Skin epidermis (tissue), 12 donors: ENCODE measurements at regions not wholly inside any gene's neighbourhood (a gene's known extent, or its start where the extent isn't known, plus 50 kb on each side); places are given as distances from the start of the nearest gene placed in this dataset.
"Not testable (repeated sequence)": the region's sequence is repeated elsewhere in the genome, so short reads cannot be mapped to it uniquely, and the experiment has no call there.

Experiments used
- H3K27ac ChIP-seq, 21 experiments: fragments of 200-600 bp; sonication (generic) in 11 of 21; one replicate each; pipeline ENCODE4 v1.5.0; 2020; ENCODE audit warnings: mild to moderate bottlenecking in 3 of 21, inconsistent platforms in 2 of 21, moderate library complexity in 2 of 21
- H3K4me3 ChIP-seq, 7 experiments: fragments of 200-600 bp; sonication (generic) in 2 of 7; one replicate each; pipeline ENCODE4 v1.5.0; 2020; ENCODE audit warnings: inconsistent platforms in 2 of 7, mild to moderate bottlenecking in 2 of 7, moderate library complexity in 1 of 7

GRCh38 chr10:9885761-9886160 is 1131.9 kb upstream of the CELF2 start:
- no peak overlapping the region for H3K4me3 ChIP-seq
- H3K27ac ChIP-seq = no peak overlapping the region

DNA sequence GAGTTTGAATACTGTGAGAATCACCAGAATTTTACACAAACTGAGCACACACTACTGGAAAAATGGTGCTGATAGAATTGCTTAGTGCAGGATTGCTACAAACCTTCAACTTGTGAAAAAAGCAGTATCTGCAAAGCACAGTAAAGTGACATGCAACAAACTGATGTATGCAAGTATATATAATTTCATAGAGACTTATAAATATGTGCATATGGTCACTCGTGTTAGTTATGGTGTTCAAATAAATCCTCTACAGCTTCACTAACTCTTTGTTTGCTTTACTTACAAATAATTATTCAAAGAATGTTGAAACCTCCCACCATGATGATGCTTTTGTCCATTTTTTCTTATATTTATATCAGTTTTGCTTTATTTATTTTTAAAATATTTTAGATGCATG is 1130.9 kb upstream of the CELF2 start:
- H3K27ac ChIP-seq = no peak overlapping the region

DNA sequence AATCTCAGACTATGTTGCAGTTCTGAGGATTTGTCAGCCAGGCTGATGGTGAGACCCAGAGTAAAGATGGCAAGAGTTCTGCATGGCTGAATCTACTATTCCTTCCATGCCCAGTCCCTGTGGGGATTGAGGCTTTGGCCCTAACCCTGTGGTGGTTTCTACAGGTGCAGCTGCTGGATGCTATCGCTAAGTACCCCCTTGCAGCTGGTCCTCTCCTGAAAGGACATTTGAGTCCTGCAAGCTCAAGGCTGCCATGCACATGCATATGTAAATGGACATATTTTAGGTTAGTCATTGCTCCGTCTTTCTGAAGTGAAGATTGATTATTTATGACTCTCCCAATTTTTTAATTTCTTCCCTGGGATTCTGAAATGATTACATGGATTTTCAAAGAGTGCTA is 1122.2 kb upstream of the CELF2 start:
- Histone ChIP-seq H3K4me3 (no peak overlapping the region), H3K27ac (no peak overlapping the region)

More for the DNA sequence above, 1130.9 kb upstream of the CELF2 start:
- no peak overlapping the region for H3K4me3 ChIP-seq

DNA sequence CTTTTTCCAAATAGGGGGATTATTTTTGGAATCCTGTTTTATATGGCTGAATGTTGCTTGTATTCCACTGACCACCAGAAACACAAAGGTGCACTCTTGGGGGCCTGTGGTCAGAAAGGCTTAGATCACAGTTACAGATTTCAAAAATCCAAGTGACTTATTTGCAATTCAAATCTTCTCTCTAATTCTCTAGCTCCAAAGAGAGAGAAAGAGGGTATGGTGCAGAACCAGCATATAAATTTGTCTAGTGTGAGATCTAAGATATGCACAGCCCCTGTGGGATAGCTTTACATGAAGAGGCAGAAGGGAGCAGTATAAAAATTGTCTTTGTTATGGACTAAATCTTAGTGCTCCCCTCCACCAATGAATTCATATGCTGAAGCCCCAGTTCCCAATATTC is 1121.7 kb upstream of the CELF2 start:
- Histone ChIP-seq H3K4me3 (no peak overlapping the region), H3K27ac (no peak overlapping the region)

DNA sequence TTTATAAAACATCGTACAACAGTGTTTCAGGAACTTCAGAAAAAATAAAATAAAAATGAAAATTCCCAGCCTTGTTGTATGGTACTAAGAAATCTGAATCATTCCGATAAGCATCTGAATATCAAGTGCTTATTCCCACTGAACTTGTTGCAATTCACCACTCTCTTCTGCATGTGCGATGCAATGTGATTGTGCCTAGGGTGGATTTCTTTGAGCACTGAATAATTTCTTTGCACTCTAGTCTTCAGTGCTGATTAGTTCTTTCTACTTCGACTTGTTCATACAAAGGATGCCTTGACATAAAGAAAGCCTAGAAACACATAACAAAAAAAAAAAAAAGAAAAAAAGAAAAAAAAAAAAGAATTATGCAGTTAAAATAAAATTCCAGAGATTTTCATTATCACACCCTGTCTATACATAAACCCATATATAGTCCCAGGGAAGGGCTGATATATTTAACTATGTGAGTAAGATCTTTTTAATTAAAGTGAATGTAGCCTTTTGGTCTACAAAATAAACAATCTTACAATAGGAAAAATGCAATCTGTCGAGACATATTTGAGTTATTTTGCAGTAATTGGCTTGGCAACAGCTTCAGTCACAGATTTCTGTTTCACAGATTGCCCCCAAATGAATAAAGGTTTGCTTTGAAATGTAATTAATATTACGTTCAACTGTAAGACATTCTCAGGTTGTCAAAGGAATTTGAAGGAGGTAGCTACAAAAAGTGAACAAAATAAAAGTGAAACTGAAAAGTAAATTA is 1118.9 kb upstream of the CELF2 start:
- H3K4me3 ChIP-seq = no peak overlapping the region
- no peak overlapping the region for H3K27ac ChIP-seq

DNA sequence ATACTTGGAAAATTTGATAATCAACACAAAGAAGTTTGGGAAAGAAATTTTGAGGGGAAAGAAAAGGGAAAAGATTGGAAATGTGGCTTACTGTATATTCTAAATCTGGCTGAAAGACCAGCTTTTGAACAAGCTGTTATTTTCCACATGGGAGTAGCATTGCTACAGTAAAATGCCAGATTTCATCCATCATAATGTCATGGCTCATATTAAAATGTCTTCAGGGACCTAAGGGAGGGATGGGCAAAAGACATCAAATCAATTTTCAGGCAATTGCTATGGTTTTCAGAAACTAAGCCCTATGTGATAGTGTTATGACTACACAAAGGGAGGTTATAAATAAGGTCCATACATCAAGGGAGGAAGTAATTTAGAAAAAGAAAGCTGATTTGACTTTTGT is 1116.9 kb upstream of the CELF2 start:
- Histone ChIP-seq H3K4me3 (no peak overlapping the region), H3K27ac (no peak overlapping the region)

DNA sequence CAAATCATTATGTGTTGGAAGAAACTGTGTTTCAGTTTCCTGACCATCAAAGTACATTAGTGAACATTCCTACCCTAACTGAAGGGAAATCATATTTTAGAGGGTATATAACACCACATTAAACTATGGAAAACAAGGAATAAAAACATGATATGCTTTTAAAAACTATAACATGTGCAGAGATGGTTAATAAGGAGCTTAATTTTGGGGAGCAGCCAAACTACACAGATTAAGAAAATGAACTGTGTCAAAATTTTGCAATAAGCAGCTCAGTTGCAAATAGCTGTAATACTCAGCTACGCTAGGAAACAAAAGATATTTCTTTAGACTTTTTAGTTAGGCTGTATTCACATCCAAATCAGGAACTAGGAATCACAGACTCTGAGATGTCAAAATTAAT is 1115.7 kb upstream of the CELF2 start:
- no peak overlapping the region for H3K4me3 ChIP-seq
- H3K27ac ChIP-seq = no peak overlapping the region

DNA sequence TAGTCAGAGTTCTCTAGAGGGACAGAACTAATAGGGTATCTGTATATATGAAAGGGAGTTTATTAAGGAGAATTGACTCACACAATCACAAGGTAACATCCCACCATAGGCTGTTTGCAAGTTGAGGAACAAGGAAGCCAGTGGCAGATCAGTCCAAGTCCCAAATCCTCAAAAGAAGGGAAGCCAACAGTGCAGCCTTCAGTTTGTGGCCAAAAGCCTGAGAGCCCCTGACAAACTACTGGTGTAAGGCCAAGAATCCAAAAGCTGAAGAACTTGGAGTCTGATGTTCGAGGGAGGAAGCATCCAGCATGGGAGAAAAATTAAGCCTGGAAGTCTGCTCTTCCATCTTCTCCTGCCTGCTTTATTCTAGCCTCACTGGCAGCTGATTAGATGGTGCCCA is 1107.2 kb upstream of the CELF2 start:
- Histone ChIP-seq H3K4me3 (no peak overlapping the region), H3K27ac (no peak overlapping the region)

DNA sequence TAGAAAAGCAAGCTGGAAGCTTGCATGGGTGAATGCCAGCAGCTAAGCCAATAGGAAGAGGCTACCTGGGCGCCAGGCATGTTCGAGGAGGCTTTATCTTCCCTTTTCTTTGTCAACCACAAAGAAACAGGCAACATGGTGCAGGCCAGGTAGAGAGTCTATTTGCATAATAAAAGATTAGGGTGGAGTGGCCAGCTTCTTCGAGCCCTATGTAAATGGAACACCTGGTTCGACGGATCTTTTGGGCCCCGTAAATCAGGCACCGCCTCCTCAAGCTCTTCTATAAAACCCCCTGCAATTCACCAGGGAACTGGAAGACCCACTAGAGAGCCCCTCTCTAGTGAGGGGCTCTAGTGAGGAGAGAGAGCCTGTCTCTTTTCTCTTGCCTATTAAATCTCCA is 1106.2 kb upstream of the CELF2 start:
- no peak overlapping the region for H3K27ac ChIP-seq

DNA sequence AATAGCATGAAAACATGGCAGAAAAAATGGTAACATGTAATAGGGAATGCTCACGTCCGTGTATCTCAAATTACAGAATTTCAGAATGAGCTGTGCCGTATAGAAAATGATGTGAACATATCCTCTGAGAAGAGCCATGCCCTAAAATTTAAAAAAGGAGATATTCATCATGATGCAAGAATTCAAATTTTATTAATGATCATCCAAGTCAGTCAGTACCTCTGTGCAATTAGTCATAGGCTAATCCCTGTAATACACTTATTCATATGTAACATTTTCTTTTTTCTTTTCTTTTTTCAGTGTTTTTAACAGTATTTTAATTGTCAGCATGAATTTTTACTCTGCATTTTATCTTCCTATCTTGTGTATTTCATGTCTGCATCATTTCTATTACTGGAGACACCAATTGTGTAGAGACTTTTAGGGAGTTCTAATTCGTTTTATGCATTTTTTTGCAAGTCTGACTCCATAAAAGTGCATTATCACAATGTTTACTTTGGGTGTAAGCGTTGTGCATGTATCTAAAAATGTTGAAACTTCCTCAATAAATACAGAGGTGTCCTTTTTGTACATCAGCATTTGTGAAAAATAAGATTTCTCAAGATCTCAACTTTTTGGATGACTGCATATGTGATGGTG is 1103.7 kb upstream of the CELF2 start:
- Histone ChIP-seq H3K27ac (no peak overlapping the region), H3K4me3 (no peak overlapping the region)

More for the DNA sequence above, 1106.2 kb upstream of the CELF2 start:
- no peak overlapping the region for H3K4me3 ChIP-seq

- no peak overlapping the region for H3K4me3 ChIP-seq
- H3K27ac ChIP-seq = no peak overlapping the region
Observed at GRCh38 chr10:9921544-9921943, 1096.1 kb upstream of the CELF2 start.

GRCh38 chr10:9922126-9922870 is 1095.4 kb upstream of the CELF2 start:
- no peak overlapping the region for H3K4me3 ChIP-seq
- H3K27ac ChIP-seq = no peak overlapping the region

DNA sequence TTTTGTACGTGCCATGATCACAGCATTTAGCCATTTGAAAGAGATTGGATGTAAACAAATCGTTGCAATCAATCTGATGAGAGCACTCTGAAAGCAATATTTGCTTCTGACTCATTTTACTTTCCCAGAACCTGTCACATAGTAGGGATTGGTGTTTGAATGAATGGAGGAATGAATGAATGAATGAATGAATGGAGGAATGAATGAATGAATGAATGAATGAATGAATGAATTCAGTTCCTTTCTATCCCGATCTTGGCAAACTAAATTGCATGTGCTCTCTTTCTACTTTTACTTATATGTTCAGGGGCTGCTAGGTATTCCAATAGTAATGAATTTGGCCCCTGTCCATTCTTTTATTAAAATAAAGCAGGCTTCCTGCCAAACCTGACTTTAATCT is 1091.7 kb upstream of the CELF2 start:
- Histone ChIP-seq H3K27ac (no peak overlapping the region), H3K4me3 (no peak overlapping the region)

DNA sequence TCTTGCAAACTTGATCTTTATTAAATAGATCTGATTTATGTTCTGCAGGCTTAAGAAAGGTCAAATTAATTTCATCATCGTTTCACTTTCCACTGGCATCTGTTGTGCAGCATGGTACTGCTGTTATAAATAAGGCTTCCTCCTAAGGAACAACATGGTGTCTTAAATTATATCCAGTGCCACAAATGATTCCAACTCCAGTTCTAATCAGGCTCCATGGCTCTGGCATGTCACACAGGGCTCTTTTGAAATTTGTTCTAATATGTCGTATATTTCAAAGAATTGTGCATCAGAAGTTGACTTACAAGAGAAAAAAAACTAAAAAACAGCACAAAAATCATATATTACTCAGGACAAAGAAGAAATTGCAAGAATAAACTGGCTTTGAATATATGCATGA is 1090.8 kb upstream of the CELF2 start:
- no peak overlapping the region for H3K4me3 ChIP-seq
- H3K27ac ChIP-seq = no peak overlapping the region

DNA sequence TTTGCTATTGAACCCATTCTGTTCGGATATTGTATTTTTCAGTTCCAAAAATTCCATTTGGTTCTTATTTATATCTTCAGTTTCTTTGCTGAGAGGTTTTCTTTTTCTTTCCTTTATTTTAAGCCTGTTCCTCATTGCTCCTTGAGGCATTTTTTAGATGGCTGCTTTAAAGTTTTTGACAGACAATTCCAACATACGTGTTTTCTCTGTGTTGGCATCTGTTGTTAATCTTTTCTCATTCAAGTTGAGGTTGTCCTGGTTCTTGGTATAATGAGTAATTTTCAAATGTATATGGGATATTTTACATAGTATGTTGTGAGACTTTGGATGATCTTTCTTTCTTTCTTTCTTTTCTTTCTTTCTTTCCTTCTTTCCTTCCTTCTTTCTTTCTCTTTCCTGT is 1078.0 kb upstream of the CELF2 start:
- H3K4me3 ChIP-seq = no peak overlapping the region

DNA sequence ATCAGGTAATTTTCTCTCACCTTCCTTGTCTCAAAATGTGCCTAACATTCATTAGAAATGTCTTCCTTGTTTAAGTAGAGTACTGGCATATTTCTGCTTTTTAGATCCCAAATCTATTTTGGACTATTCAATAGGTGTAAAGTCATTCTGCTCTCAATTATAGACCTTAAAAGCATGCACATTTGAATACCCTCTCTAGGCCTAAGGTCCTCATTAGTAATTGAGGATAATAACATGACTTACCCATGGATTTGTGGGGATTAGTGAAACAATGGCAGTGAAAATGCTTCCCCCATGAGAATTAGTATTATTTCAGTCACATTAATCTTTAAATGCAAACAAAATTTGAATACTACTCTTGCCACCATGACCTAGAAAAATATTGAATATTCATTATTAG is 1073.0 kb upstream of the CELF2 start:
- Histone ChIP-seq H3K4me3 (no peak overlapping the region), H3K27ac (no peak overlapping the region)

More for the DNA sequence above, 1078.0 kb upstream of the CELF2 start:
- no peak overlapping the region for H3K27ac ChIP-seq

DNA sequence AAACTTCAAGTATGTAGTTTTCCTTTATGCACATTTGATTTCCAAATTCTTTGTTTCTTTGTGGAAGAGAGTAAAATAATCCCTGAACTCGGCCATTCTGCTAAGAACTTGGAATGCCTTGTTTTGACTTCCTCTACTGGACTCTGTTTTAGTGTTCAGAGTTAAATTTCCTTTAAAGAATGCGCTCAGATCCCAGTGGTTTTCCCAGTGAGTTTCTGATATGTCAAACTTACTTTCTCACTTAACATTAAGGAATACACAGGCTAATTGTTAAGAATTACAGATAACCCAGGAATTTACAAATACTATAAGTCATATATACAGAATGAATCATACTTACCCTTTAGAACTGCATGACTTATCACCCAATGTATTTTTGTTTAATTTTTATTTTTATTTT is 1067.6 kb upstream of the CELF2 start:
- Histone ChIP-seq H3K4me3 (no peak overlapping the region), H3K27ac (no peak overlapping the region)

GRCh38 chr10:9951481-9952257 is 1066.0 kb upstream of the CELF2 start:
- no peak overlapping the region for H3K27ac ChIP-seq

DNA sequence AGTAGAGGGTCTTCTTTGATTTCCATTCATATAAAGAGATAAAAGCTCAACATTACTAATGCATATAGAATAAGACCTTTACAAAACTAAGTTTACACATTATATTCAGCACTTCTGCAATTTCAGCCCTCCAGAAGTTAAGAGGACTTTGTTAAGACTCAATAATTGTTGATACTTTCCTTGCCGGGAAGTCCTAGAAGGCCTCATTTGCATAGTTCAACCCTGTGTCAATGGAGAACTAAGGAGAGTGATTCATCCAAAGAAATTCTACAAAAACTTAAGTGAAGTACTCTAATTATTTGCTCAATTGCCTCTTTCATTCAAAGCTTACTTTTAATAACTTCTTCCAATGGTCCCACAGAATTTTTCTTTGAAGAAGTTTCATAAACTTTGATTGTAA is 1060.3 kb upstream of the CELF2 start:
- Histone ChIP-seq H3K4me3 (no peak overlapping the region), H3K27ac (no peak overlapping the region)

More at GRCh38 chr10:9951481-9952257, 1066.0 kb upstream of the CELF2 start:
- no peak overlapping the region for H3K4me3 ChIP-seq

- H3K4me3 ChIP-seq, H3K27ac ChIP-seq: not testable (repeated sequence)
Observed at GRCh38 chr10:9957876-9958275, 1059.8 kb upstream of the CELF2 start.
